NB4 (cell line): ENCODE measurements at regions not wholly inside any gene's neighbourhood (a gene's known extent, or its start where the extent isn't known, plus 50 kb on each side); places are given as distances from the start of the nearest gene placed in this dataset.
"Not testable (repeated sequence)": the region's sequence is repeated elsewhere in the genome, so short reads cannot be mapped to it uniquely, and the experiment has no call there.

Experiments
- DNase-seq: peaks from one replicate; pipeline ENCODE4 v3.0.0; 2010; ENCODE audit warnings: low read depth
- H3K4me3 ChIP-seq: one replicate; pipeline ENCODE4 v1.5.1; 2011; ENCODE audit warnings: mild to moderate bottlenecking, low read depth, low read length, moderate library complexity
- CTCF ChIP-seq: IDR thresholded peaks from one replicate; pipeline ENCODE4 v1.5.1; 2012; ENCODE audit warnings: low read depth, low read length
- MAX ChIP-seq: IDR thresholded peaks from 2 replicates; pipeline ENCODE4 v1.6.1; 2011; ENCODE audit warnings: low read depth, low read length
- MYC ChIP-seq: IDR thresholded peaks from 2 replicates; pipeline ENCODE4 v1.6.1; 2011; ENCODE audit warnings: low read depth, low read length
- POLR2A ChIP-seq: IDR thresholded peaks from 2 replicates; pipeline ENCODE4 v1.6.1; 2011; ENCODE audit warnings: mild to moderate bottlenecking; ENCODE audit not compliant: insufficient read length; ENCODE audit errors: extremely low read depth

- not testable (repeated sequence) for DNase-seq, H3K4me3 ChIP-seq
Observed at GRCh38 chr7:55743454-55743717, 119.2 kb downstream of the SEPTIN14 start.

DNA sequence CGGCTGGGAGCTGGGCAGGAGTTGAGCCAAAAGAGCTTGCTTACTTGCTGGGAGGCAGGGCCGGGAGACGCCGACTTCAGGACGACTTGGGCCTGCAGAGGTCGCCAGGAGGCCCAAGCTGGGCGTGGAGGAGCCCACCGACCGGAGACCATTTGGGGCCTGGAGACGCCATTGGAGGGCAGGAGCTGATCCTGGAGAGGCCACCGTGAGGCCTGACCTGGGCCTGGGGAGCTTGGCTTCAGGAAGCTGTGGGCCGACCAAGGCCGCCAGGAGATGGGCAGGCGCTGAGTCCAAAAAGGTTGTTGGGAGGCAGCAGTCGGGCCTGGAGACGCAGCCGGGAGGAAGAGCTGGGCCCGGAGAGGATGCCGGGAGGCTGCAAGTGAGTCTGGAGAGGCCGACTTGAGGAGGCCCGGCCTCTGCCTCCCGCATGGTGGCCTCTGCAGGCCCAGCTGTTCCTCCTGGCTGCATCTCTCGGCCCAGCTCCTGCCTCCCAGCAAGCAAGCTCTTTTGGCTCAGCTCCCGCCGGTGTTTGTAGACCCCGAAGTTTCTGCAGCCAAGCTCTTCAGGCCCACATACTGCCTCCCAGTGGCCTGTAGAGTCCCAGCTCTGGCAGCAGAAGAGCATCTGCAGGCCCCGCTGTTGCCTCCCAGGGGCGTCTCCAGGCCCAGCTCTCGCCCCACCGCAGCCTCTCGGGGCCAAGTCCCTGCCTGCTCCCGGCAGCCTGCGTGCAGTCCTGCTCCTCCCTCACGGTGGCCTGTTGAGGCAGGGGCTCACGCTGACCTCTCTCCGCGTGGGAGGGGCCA lies 119.7 kb downstream of the SEPTIN14 start:
- DNase-seq: not testable (repeated sequence)

DNA sequence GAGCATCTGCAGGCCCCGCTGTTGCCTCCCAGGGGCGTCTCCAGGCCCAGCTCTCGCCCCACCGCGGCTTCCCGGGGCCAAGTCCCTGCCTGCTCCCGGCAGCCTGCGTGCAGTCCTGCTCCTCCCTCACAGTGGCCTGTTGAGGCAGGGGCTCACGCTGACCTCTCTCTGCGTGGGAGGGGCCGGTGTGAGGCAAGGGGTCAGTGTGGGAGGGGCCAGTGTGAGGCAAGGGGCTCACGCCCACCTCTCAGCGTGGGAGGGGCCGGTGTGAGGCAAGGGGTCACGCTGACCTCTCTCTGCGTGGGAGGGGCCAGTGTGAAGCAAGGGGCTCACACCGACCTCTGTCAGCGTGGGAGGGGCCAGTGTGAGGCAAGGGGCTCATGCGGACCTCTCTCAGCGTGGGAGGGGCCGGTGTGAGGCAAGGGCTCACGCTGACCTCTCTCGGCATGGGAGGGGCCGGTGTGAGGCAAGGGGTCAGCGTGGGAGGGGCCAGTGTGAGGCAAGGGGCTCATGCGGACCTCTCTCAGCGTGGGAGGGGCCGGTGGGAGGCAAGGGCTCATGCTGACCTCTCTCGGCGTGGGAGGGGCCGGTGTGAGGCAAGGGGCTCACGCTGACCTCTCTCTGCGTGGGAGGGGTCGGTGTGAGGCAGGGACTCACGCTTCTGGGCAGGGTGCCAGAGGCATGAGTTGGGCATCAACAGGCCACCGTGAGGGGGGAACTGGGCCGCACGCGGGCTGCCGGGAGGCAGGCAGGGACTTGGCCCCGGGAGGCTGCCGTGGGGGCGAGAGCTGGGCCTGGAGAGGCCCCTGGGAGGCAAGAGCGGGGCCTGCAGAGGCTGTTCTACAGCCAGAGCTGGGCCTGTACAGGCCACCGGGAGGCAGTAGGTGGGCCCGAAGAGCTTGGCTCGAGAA lies 120.6 kb downstream of the SEPTIN14 start:
- DNase-seq: peak; percentile 21
- not testable (repeated sequence) for H3K4me3 ChIP-seq

More for the DNA sequence above, 119.7 kb downstream of the SEPTIN14 start:
- H3K4me3 ChIP-seq: not testable (repeated sequence)

- DNase-seq, H3K4me3 ChIP-seq: not testable (repeated sequence)
Observed at GRCh38 chr7:55740633-55741250, 121.8 kb downstream of the SEPTIN14 start.

DNA sequence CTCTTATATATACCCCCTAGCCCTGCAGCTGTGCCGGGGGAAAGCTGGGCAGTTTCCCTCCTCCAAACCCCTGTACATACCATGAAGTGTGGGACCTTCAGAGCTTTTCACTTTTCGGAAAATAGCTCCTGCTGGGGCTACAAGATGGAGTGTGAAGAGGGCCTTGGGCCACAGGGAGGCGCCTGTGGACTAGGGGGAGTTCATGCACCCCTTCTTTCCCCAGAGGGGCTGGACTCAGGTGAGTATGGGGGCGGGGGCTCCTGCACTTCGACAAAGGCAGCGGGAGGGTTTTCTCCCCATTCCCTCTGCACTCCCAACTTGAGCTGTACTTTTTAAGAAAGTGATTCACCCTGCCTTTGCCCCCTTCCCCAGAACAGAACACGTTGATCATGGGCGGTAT lies 122.5 kb downstream of the SEPTIN14 start:
- DNase-seq, H3K4me3 ChIP-seq: not testable (repeated sequence)

GRCh38 chr7:55736641-55737221 lies 125.8 kb downstream of the SEPTIN14 start:
- not testable (repeated sequence) for H3K4me3 ChIP-seq, DNase-seq

DNA sequence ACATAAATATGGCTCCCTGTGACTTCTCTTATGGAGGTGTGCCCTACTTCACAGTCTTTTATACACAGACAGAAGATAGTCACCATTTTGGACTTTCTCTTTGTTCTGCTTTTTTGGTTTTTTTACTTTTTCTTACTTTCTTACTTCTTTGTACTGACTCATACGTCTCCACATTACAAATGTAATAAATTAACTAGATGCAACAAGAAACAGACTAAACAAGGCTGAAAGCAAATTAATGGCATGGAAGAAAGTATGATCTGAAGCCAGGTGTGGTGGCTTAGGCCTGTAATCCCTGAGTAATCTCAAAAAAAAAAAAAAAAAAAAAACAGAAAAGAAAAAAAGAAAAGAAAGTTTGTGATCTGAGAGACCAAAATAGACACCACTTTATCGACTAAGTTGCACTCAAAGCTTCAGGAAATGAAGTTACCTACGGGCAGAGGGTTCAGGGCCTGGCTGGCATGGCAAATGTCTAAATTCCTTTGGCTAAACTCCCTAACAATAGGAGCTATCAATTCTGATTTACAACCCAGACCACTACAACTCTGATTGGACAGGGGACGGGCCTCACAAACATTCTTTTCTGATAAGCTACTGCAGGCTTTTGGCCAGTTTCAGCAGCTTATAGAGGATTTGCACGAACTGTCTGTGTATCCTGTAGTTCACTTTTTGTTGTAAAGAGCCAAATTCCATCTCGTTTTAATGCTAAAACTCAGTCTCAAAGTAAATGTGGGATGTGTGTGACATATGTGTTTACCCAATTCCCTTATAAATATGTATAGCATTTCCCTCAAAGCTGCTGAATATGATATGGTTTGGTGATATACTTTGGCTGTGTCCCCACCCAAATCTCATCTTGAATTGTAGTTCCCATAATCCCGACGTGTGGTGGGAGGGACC lies 129.1 kb downstream of the SEPTIN14 start:
- TF ChIP-seq MAX (no peak), MYC (no peak), POLR2A (no peak), CTCF (no peak)
- no peak for DNase-seq
- H3K4me3 ChIP-seq: no peak overlapping the region

- H3K4me3 ChIP-seq: no peak overlapping the region
- TF ChIP-seq MAX: no peak
- TF ChIP-seq CTCF: no peak
- TF ChIP-seq POLR2A: no peak
- TF ChIP-seq MYC: no peak
- DNase-seq: no peak
Observed at GRCh38 chr7:55731931-55732330, 130.6 kb downstream of the SEPTIN14 start.

GRCh38 chr7:55730197-55730596 lies 132.4 kb downstream of the SEPTIN14 start:
- H3K4me3 ChIP-seq: no peak overlapping the region

More at GRCh38 chr7:55730197-55730596, 132.4 kb downstream of the SEPTIN14 start:
- TF ChIP-seq POLR2A (no peak), MYC (no peak), MAX (no peak), CTCF (no peak)
- peak; percentile 11 for DNase-seq
